GM19438 (cell line): ENCODE measurements at regions not wholly inside any gene's neighbourhood (a gene's known extent, or its start where the extent isn't known, plus 50 kb on each side); places are given as distances from the start of the nearest gene placed in this dataset.

ENCODE experiments used
- ATAC-seq: cut with Tn5 transposase; IDR thresholded peaks from one replicate; pipeline ENCODE4 v1.9.1; 2021; ENCODE audit warnings: low read depth; ENCODE audit not compliant: unreplicated experiment

GRCh38 chr15:70220490-70221096 lies 122.9 kb upstream of the TLE3 start:
- no peak for ATAC-seq

- no peak for ATAC-seq
Observed at GRCh38 chr15:70219966-70220365, 122.2 kb upstream of the TLE3 start.

GRCh38 chr15:70219256-70219895 lies 121.7 kb upstream of the TLE3 start:
- ATAC-seq, result no peak

GRCh38 chr15:70217226-70218160 lies 119.8 kb upstream of the TLE3 start:
- ATAC-seq, result no peak

GRCh38 chr15:70215951-70216350 lies 118.2 kb upstream of the TLE3 start:
- ATAC-seq, result no peak

GRCh38 chr15:70214941-70215635 lies 117.4 kb upstream of the TLE3 start:
- ATAC-seq, result no peak

- ATAC-seq, result no peak
Observed at GRCh38 chr15:70214276-70214675, 116.6 kb upstream of the TLE3 start.

GRCh38 chr15:70213794-70214193 lies 116.1 kb upstream of the TLE3 start:
- ATAC-seq, result no peak

GRCh38 chr15:70212963-70213315 lies 115.2 kb upstream of the TLE3 start:
- no peak for ATAC-seq

- no peak for ATAC-seq
Observed at GRCh38 chr15:70212286-70212962, 114.7 kb upstream of the TLE3 start.

- ATAC-seq, result no peak
Observed at GRCh38 chr15:70210528-70210927, 112.8 kb upstream of the TLE3 start.

- ATAC-seq, result no peak
Observed at GRCh38 chr15:70210076-70210475, 112.4 kb upstream of the TLE3 start.

- no peak for ATAC-seq
Observed at GRCh38 chr15:70209499-70209898, 111.8 kb upstream of the TLE3 start.

- ATAC-seq, result no peak
Observed at GRCh38 chr15:70208332-70208731, 110.6 kb upstream of the TLE3 start.

- ATAC-seq, result no peak
Observed at GRCh38 chr15:70206668-70207067, 109.0 kb upstream of the TLE3 start.

GRCh38 chr15:70204652-70205051 lies 106.9 kb upstream of the TLE3 start:
- ATAC-seq, result no peak

- no peak for ATAC-seq
Observed at GRCh38 chr15:70203981-70204560, 106.4 kb upstream of the TLE3 start.

- no peak for ATAC-seq
Observed at GRCh38 chr15:70202756-70203155, 105.0 kb upstream of the TLE3 start.

GRCh38 chr15:70201425-70201775 lies 103.7 kb upstream of the TLE3 start:
- ATAC-seq, result no peak
